ENCODE measurements at regions not wholly inside any gene's neighbourhood (a gene's known extent, or its start where the extent isn't known, plus 50 kb on each side); places are given as distances from the start of the nearest gene placed in this dataset.

DNA sequence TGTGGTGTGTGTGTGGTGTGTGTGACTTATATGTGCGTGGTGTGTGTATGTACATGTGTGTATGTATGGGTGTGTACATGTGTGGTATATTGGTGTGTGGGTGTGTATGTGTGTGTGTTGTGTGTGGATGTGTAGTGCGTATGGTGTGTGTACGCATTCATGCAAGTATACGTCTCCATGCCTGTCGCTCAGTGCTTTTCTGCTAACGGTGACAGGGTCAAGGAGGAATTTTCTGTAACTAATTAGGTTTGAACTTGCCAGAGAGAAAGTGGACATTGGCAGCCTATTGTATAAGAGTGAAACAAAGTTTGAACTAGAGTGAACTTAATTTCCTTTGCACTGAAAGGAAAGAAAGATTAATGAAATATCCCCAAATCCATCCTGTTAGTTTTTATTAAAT lies 120.9 kb upstream of the GSC start:
- TF ChIP-seq, protein P1, sequence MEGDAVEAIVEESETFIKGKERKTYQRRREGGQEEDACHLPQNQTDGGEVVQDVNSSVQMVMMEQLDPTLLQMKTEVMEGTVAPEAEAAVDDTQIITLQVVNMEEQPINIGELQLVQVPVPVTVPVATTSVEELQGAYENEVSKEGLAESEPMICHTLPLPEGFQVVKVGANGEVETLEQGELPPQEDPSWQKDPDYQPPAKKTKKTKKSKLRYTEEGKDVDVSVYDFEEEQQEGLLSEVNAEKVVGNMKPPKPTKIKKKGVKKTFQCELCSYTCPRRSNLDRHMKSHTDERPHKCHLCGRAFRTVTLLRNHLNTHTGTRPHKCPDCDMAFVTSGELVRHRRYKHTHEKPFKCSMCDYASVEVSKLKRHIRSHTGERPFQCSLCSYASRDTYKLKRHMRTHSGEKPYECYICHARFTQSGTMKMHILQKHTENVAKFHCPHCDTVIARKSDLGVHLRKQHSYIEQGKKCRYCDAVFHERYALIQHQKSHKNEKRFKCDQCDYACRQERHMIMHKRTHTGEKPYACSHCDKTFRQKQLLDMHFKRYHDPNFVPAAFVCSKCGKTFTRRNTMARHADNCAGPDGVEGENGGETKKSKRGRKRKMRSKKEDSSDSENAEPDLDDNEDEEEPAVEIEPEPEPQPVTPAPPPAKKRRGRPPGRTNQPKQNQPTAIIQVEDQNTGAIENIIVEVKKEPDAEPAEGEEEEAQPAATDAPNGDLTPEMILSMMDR (IDR thresholded peaks at IDR 0.05), result no peak
- no peak for TF ChIP-seq POLR2A (IDR thresholded peaks at IDR 0.05)
